GM23338 (cell line): ENCODE measurements at regions not wholly inside any gene's neighbourhood (a gene's known extent, or its start where the extent isn't known, plus 50 kb on each side); places are given as distances from the start of the nearest gene placed in this dataset.

Experiments used
- ATAC-seq: fragments of 200-7000 bp; cut with Tn5 transposase; 3 replicates; pipeline ENCODE4 v1.9.1; 2020
- DNase-seq: peaks from one replicate; pipeline ENCODE4 v3.0.0-alpha.2; 2015; ENCODE audit warnings: low spot score
- H2AFZ ChIP-seq: fragments of 200-600 bp; sonication (generic); 2 replicates; pipeline ENCODE4 v1.8.0; 2016; ENCODE audit warnings: antibody characterized with exemption, mild to moderate bottlenecking, moderate library complexity
- H3F3A ChIP-seq: fragments of 200-600 bp; sonication (generic); replicated peaks from 2 replicates; pipeline ENCODE4 v1.8.0; 2017; ENCODE audit warnings: antibody characterized with exemption, mixed run types, low read depth
- H3K27ac ChIP-seq: fragments of 200-600 bp; sonication (generic); 2 replicates; pipeline ENCODE4 v1.6.1; 2016; ENCODE audit warnings: low read depth
- H3K27me3 ChIP-seq: fragments of 200-600 bp; sonication (generic); 2 replicates; pipeline ENCODE4 v1.8.0; 2016; ENCODE audit warnings: mild to moderate bottlenecking, mixed run types, moderate library complexity; ENCODE audit not compliant: insufficient read depth
- H3K36me3 ChIP-seq: fragments of 200-600 bp; sonication (generic); 2 replicates; pipeline ENCODE4 v1.8.0; 2016; ENCODE audit warnings: mild to moderate bottlenecking; ENCODE audit not compliant: insufficient read depth
- H3K4me1 ChIP-seq: fragments of 200-600 bp; sonication (generic); 2 replicates; pipeline ENCODE4 v1.8.0; 2016; ENCODE audit warnings: mild to moderate bottlenecking, moderate library complexity; ENCODE audit not compliant: insufficient read depth
- H3K4me2 ChIP-seq: fragments of 200-600 bp; sonication (generic); 2 replicates; pipeline ENCODE4 v1.7.1; 2017; ENCODE audit warnings: mixed run types
- H3K4me3 ChIP-seq: fragments of 200-600 bp; sonication (generic); 2 replicates; pipeline ENCODE4 v1.6.1; 2016; ENCODE audit warnings: mixed run types
- H3K79me2 ChIP-seq: fragments of 200-600 bp; sonication (generic); replicated peaks from 2 replicates; pipeline ENCODE4 v1.8.0; 2017; ENCODE audit warnings: mild to moderate bottlenecking; ENCODE audit not compliant: insufficient read depth
- H3K9me2 ChIP-seq: fragments of 200-600 bp; sonication (generic); 2 replicates; pipeline ENCODE4 v1.8.0; 2017; ENCODE audit not compliant: insufficient read depth
- H4K20me1 ChIP-seq: fragments of 200-600 bp; sonication (generic); replicated peaks from 2 replicates; pipeline ENCODE4 v1.8.0; 2017; ENCODE audit warnings: mild to moderate bottlenecking; ENCODE audit not compliant: insufficient read depth
- H3K27ac Mint-ChIP-seq: 2 replicates; pipeline ENCODE4 v1.8.0; 2020; ENCODE audit warnings: inconsistent platforms, mild to moderate bottlenecking, moderate library complexity, mixed read lengths
- H3K27me3 Mint-ChIP-seq: 3 replicates; pipeline ENCODE4 v1.8.0; 2022; ENCODE audit warnings: low read depth, mild to moderate bottlenecking, moderate library complexity, mixed read lengths, inconsistent platforms; ENCODE audit not compliant: insufficient read depth, poor library complexity
- H3K36me3 Mint-ChIP-seq: 3 replicates; pipeline ENCODE4 v1.8.0; 2021; ENCODE audit warnings: low read depth, mild to moderate bottlenecking, inconsistent platforms, moderate library complexity, mixed read lengths
- H3K4me1 Mint-ChIP-seq: 3 replicates; pipeline ENCODE4 v1.8.0; 2020; ENCODE audit warnings: mild to moderate bottlenecking, inconsistent platforms, mixed read lengths
- H3K4me3 Mint-ChIP-seq: 3 replicates; pipeline ENCODE4 v1.8.0; 2021; ENCODE audit warnings: moderate library complexity, mild to moderate bottlenecking, inconsistent platforms, mixed read lengths
- H3K9me3 Mint-ChIP-seq: 3 replicates; pipeline ENCODE4 v1.8.0; 2020; ENCODE audit warnings: moderate library complexity, mild to moderate bottlenecking, inconsistent platforms, mixed read lengths
- CREB1 ChIP-seq: fragments of 250-450 bp; sonication (Bioruptor Pico); IDR thresholded peaks from 2 replicates; pipeline ENCODE4 v1.5.0; 2020; ENCODE audit warnings: low read depth, mild to moderate bottlenecking, moderate library complexity
- CTCF ChIP-seq, 2 experiments: fragments of 200-600 bp in 1 of 2; sonication (generic) in 1 of 2; conservative IDR thresholded peaks; 2 replicates each; pipeline versions ENCODE4 v1.5.1 to v1.6.1; 2016 to 2017; ENCODE audit warnings: antibody characterized with exemption in 2 of 2, low read depth in 2 of 2, mild to moderate bottlenecking in 2 of 2, moderate library complexity in 1 of 2
- ETS1 ChIP-seq: IDR thresholded peaks from 2 replicates; pipeline ENCODE4 v1.6.1; 2016; ENCODE audit warnings: antibody characterized with exemption
- EZH2 ChIP-seq: fragments of 200-600 bp; sonication (generic); IDR thresholded peaks from one replicate; pipeline ENCODE4 v1.8.0; 2017; ENCODE audit warnings: antibody characterized with exemption, mild to moderate bottlenecking, low read depth; ENCODE audit not compliant: unreplicated experiment
- EZH2phosphoT487 ChIP-seq: fragments of 200-600 bp; sonication (generic); IDR thresholded peaks from one replicate; pipeline ENCODE4 v1.8.1; 2018; ENCODE audit warnings: antibody characterized with exemption; ENCODE audit not compliant: unreplicated experiment
- JUNB ChIP-seq: IDR thresholded peaks from one replicate; pipeline ENCODE4 v1.6.1; 2016; ENCODE audit warnings: antibody characterized with exemption; ENCODE audit not compliant: unreplicated experiment
- NANOG ChIP-seq: IDR thresholded peaks from 2 replicates; pipeline ENCODE4 v1.6.1; 2016; ENCODE audit warnings: antibody characterized with exemption, borderline replicate concordance
- POLR2AphosphoS5 ChIP-seq: IDR thresholded peaks from 2 replicates; pipeline ENCODE4 v1.6.1; 2016; ENCODE audit warnings: antibody characterized with exemption, low read depth
- REST ChIP-seq: IDR thresholded peaks from one replicate; pipeline ENCODE4 v1.6.1; 2018; ENCODE audit warnings: antibody characterized with exemption; ENCODE audit not compliant: unreplicated experiment
- STAT1 ChIP-seq: IDR thresholded peaks from one replicate; pipeline ENCODE4 v1.6.1; 2016; ENCODE audit warnings: antibody characterized with exemption; ENCODE audit not compliant: unreplicated experiment
- ZNF114 ChIP-seq: fragments of 250-450 bp; sonication (Bioruptor Pico); IDR thresholded peaks from 2 replicates; pipeline ENCODE4 v1.5.0; 2020; ENCODE audit warnings: mild to moderate bottlenecking, moderate library complexity
- ZNF331 ChIP-seq: fragments of 250-450 bp; sonication (Bioruptor Pico); IDR thresholded peaks from 2 replicates; pipeline ENCODE4 v1.5.0; 2020; ENCODE audit warnings: low read depth, mild to moderate bottlenecking, moderate library complexity
- ZNF462 ChIP-seq: fragments of 250-450 bp; sonication (Bioruptor Pico); IDR thresholded peaks from 2 replicates; pipeline ENCODE4 v1.5.0; 2020; ENCODE audit warnings: mild to moderate bottlenecking, moderate library complexity

GRCh38 chr10:63027531-63027930 lies 105.6 kb upstream of the NRBF2 start:
- Mint-ChIP-seq H3K27me3 (no peaks in the 10 kb centered on the region), H3K4me3 (no peak overlapping the region), H3K4me1 (no peaks in the 10 kb centered on the region), H3K36me3 (no peaks in the 10 kb centered on the region; the same call in 2 of the 3 replicates), H3K27ac (no peak overlapping the region), H3K9me3 (no peaks in the 10 kb centered on the region)
- Histone ChIP-seq H3K36me3 (no peaks in the 10 kb centered on the region), H4K20me1 (no peaks in the 10 kb centered on the region), H3K9me2 (peaks cover 4% of the 10 kb centered on the region; the same call in 1 of the 2 replicates), H3F3A (no peaks in the 10 kb centered on the region), H3K79me2 (no peaks in the 10 kb centered on the region), H3K27me3 (no peaks in the 10 kb centered on the region), H3K27ac (no peak overlapping the region), H2AFZ (no peak overlapping the region), H3K4me1 (no peaks in the 10 kb centered on the region), H3K4me3 (no peak overlapping the region), H3K4me2 (no peak overlapping the region)
- DNase-seq: no peak
- no peak for ATAC-seq
- TF ChIP-seq NANOG (no peak), EZH2phosphoT487 (no peak), ZNF114 (no peak), ZNF331 (CRISPR knock-in tag) (no peak), REST (no peak), JUNB (no peak), STAT1 (no peak), CTCF (conservative IDR thresholded peaks at IDR 0.05; ENCODE audit: low read depth in 2 of 2) (no peak), EZH2 (no peak), CREB1 (no peak), ZNF462 (no peak), ETS1 (no peak), POLR2AphosphoS5 (no peak)
